GM18505 (cell line): ENCODE measurements at regions not wholly inside any gene's neighbourhood (a gene's known extent, or its start where the extent isn't known, plus 50 kb on each side); places are given as distances from the start of the nearest gene placed in this dataset.

Experiments used
- ATAC-seq: cut with Tn5 transposase; IDR thresholded peaks from one replicate; pipeline ENCODE4 v1.9.1; 2021; ENCODE audit not compliant: unreplicated experiment
- POLR2A ChIP-seq: IDR thresholded peaks from 4 replicates; pipeline ENCODE4 v1.6.1; 2011; ENCODE audit warnings: borderline replicate concordance; ENCODE audit not compliant: insufficient read depth, insufficient read length; ENCODE audit errors: extremely low read depth

DNA sequence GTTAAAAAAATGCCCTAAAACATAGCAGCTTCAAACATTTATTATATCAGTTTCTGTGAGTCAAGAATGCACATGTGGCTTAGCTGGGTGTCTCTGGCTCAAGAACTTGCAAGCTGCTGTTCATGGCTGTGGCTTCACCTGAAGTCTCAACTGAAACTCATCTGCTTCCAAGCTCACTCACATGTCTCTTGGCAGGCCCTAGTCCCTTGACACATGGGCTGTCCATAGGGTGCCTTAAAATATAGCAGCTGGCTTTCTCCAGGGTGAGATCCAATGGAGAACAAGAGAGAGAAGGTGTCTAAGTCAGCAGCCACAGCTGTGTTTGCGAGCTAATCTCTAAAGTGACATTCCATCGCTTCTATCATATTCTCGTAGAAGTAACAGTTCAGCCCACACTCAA lies 152.8 kb downstream of the DSEL start:
- TF ChIP-seq POLR2A = no peak
- ATAC-seq = no peak

DNA sequence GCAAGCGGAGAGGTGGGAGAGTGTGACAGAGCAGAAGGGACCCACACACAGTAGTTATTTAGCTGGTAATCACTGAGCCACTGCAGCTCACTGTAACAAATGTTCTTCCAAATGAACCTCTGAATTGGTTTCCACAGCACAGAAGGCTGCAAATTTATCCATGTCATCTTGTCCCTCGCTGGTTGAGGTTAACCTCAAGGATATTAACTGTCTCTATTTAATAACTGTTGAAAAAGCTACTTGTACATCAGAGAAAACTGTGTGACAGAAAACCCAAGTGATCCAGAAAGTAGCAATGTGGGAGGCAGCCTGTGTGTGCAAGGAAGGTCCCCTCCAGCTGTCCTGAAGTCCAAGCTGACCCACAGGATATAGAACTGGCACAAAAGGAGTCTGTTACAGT lies 153.6 kb downstream of the DSEL start:
- no peak for TF ChIP-seq POLR2A
- ATAC-seq = no peak

DNA sequence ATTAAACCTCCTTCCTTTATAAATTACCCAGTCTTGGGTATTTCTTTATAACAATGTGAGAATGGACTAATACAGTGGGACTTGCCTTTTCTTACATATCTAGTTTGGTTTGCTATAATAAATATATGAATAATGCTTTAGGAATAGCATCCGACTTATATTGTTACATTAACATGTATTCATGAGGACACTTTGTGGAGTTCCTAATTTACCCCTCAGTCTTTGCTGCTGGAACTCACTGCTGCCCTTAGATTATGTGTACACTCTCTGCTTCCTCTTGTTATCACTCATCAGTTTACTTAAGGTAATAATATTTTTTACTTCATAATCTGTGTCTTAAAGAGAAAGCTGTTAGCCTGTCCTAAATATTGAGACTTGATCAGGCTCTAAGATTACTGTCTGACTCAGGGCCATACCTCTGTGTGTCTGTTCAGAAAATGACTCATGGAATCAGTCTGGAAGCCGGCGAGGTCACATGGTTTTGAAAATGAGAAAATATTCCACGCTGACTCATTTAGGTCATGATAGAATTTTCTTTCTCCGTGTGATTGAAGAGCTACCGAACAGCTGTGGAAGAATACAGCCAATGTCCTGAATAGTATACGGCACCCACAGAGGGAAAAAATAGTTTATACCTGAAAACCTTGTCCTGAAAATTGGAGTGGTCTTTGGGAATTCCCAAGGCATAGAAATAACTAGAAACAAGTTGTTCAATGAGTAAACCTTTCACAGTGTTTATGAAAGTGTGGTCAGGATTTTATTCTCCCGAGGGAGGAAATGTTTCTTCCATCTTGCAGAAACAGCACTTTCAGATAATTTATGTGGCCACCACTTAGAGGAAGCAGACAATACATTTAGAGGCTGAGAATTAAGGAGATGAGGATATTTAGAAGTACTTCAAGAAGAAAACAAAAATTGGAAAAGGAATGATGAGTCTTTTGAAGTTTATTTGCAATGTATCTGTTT lies 156.4 kb downstream of the DSEL start:
- peak; percentile 83 for ATAC-seq
- TF ChIP-seq POLR2A = no peak

DNA sequence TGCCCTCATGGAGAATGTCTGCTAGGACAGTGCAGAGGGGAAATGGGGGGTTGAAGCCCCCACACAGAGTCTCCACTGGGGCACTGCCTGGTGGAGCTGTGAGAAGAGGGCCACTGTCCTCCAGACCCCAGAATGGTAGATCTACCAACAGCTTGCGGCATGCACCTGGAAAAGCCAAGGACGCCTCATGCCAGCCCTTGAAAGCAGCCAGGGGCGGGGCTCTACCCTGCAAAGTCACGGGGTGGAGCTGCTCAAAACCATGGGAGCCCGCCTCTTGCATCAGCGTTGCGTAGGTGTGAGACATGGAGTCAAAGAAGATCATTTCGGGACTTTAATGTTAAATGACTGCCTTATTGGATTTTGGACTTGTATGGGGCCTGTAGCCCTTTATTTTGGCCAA lies 157.6 kb downstream of the DSEL start:
- ATAC-seq = no peak

DNA sequence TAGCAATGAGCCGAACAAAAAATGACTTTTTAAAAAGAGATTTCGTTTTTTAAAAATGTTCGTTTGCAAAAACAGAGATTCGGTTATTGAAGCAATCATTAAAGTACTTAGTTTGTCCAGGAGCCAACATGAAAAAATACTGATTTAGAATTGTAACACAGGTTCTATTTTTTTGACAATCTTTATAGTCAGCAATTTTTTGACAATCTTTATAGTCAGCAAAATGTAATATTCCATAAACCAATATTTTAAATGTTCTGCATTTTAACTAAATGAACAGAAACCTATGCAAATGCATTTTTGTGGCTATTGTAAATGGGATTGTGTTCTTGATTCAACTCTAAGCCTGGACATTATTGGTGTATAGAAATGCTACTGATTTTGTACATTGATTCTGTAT lies 161.8 kb downstream of the DSEL start:
- no peak for ATAC-seq

More for the DNA sequence above, 157.6 kb downstream of the DSEL start:
- TF ChIP-seq POLR2A = no peak

DNA sequence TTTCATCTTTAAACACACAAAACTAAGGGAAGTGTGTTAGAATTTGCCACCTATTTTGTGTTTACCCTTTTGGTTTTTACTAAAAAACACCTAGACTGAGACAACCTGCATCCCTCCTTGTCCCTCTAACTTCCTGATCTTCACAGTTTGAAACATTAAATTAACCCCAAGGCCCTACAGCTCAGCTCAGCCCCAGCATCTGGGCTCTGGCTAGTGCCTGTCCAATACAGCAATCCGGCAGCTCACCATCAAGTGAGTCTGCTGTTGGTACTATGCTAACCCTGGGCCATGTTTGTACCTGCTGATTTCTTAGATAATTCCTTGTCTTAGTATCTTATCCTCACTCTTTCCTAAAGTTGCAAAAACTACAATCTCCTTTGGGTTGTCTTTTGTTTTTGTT lies 162.4 kb downstream of the DSEL start:
- ATAC-seq = no peak
- no peak for TF ChIP-seq POLR2A

More for the DNA sequence above, 161.8 kb downstream of the DSEL start:
- TF ChIP-seq POLR2A = no peak

DNA sequence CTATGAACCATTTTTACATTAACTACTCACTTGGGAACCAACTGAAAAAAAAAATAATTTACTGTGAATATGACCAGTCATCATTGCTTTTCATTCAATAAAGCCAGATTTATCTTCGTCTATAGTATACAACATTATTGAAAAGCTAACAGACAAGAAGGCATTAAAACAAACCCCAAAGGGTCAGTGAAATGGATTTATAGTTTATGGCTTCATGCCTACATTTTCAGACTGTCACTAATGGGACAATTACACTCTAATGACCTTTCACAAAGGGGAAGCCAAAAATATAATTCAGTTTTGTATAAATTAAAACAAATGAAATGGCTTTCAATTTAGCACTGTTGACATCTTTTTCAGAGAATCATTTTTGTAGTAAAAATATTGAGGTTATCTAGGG lies 169.1 kb downstream of the DSEL start:
- TF ChIP-seq POLR2A = no peak
- no peak for ATAC-seq

DNA sequence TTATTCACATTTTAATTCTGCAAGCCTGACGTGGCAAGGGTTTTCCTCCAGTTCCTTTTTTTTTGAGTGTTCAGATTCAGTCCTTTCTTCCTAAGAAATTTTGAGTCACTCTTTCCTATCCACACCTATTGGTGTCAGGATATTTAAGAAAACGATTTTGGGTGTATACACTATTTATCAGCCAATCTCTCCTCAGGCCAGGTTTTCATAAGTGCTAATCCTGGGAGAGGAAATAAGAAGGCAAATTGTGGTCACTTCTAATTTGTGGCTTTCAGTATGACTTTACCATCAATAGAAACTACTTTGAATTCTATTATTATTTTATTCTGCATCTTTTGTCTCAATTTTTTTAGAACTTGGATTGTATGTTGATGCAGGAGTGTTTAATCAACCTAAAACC lies 174.4 kb downstream of the DSEL start:
- ATAC-seq = no peak
- TF ChIP-seq POLR2A = no peak

DNA sequence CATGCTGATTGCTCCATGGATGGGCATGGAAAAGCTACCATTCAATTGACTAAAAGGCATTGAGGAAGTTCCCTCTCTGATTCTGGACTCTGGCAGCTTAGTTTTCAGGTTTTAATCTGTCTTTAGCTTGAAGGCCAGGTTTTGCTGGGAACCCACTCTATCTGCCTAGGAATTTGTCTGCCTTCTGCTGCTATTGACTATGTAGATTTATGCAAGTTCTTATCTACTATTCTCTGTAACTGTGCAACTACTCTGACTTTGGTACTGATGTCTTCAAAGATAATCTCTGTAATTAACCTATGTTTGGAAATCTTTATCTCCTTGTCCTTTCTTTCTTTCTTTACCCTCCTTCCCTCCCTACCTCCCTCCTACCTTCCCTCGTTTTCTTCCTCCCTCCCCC lies 178.8 kb downstream of the DSEL start:
- no peak for ATAC-seq
- TF ChIP-seq POLR2A = no peak

DNA sequence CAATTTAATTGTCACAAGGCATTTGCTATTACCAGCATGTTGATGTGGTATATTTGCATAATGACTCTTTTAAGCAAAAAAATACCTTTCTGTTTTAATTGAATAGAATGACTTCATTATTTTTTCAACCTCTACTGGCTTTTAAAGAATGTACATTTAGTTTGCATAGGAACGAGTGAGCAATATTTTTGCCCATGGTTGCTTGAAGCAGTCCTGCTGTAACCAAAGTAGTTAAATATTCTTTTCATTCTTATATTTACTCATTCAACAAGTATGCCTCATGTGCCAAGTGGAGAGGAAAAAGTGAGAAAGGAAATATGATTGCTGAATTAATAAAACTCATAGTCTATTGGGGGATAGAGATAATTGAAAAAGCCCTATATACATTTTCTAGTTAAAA lies 184.7 kb downstream of the DSEL start:
- no peak for ATAC-seq
- TF ChIP-seq POLR2A = no peak

DNA sequence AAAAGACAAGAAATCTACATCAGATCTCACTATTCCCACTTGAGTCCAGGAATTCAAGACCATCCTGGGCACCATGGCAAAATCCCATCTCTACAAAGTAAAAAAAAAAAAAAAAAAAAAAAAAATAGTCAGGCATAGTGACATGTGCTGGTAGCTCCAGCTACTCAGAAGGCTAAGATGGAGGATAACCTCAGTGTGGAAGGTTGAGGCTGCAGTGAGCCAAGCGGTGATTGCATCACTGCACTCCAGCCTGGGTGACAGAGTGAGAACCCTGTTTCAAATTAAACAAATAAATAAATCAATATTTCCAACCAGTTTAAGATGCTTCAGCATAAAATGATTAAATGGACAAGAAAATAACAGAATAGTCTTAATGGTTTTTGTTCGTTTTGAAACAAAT lies 197.4 kb downstream of the DSEL start:
- no peak for ATAC-seq

DNA sequence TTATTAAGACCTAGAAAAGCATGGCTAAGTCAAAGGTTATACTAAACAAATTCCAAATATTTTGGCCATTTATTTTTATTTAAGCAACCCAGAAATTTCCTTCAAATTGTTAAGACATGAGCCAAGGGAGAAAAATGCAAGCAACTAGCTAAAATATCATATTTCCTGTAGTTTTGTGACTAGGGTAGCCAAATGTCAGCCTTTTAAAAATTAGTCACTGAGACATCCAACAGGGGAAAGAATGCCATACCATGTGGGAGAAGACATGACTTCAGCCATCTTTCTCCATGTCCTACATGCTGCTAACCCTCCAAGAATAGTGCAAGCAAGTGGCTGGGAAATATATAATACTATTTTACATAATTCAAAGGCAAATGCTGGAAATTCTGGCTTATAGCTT lies 197.9 kb downstream of the DSEL start:
- no peak for ATAC-seq
- TF ChIP-seq POLR2A = no peak

More for the DNA sequence above, 197.4 kb downstream of the DSEL start:
- no peak for TF ChIP-seq POLR2A

DNA sequence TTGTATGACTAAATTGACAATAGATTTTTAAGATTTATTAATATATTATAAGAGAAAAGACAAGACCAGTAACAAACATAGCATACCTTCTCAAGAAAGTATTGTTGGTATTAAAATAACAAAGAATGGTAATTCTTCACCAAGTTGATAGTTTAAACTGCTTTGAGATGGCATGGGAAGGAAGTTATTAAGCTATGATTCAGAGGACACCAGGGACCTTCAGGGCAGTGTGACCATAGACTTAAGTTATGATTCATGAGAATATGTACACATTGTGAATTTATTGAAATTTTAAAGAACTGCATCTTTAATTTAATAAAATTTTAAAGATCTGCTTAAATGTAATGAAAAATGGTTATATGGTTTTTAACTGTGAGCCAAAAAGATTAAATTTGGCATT lies 205.7 kb downstream of the DSEL start:
- no peak for ATAC-seq
- TF ChIP-seq POLR2A = no peak

DNA sequence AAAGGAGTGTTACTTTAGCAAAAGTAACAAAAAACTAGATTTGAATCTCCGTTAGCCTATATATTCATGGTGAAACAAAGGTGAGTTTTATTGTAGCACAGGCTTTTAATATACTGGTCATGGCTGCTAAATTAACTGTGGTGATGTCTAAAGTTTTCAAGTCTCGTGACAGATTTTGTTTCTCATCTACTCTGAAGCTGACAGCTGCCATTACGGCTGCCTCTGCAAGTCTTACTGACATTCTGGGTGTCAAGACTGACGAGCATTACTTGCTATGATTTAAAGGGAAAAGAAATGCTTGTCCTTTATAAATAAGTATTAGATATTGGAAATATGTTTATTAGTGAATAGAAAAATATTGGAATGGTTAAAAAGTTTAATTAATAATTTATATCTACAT lies 207.7 kb downstream of the DSEL start:
- no peak for ATAC-seq

DNA sequence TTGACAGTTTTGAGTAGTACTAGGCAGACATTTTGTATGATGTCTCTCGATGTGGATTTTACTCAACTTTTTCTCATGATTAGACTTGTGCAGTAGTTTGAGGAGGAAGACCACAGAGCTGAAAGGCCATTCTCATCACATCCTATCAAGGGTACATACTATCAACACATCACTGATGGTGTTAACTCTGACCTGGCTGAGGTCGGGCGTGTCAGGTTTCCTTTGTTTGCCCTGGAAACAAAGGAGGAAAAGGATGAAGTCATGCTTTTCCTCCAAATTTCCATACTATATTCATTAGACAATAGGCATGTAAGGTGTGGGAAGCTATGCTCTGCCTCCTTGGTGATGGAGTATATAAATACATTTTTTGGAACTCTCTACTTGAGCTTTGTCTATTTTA lies 211.1 kb downstream of the DSEL start:
- no peak for ATAC-seq
- no peak for TF ChIP-seq POLR2A

More for the DNA sequence above, 207.7 kb downstream of the DSEL start:
- TF ChIP-seq POLR2A = no peak

DNA sequence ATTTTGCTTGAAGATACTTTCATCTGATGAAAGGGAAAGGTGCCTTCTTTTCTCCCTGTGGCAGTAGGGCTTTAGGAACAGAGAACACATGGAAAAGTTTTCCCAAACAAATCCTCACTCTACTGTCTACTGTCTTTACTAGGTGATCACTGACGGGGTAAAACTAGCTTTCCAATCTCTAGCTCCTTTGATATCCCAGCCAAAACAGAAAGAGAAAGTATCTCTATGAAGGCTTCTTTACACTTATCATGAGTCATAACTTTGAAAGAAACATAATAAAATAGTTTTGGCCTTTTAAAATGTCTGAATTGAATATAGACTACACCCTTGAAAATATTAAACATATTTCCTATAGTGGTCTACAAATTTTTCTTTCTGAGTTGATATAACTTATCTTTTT lies 214.5 kb downstream of the DSEL start:
- no peak for ATAC-seq
- TF ChIP-seq POLR2A = no peak

DNA sequence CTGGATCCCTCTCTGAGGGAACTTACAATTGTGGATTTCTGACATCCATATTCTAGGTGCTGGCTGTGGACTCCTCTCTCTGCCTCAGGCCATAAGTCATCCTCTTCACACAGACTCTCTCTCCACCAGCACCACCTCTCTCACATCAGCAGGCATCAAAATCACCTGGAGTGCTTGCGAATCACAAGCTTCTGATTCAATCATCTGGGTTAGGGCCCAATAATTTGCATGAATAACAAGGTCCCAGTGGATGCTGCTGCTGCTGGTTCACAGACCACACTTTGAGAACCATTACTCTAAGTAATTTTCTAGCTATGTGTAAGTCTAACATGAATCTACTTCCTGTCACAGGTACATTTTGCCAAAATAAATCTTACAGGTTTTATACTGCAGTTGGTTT lies 214.9 kb downstream of the DSEL start:
- TF ChIP-seq POLR2A = no peak
- ATAC-seq = no peak
